ENCODE measurements at regions not wholly inside any gene's neighbourhood (a gene's known extent, or its start where the extent isn't known, plus 50 kb on each side); places are given as distances from the start of the nearest gene placed in this dataset.

DNA sequence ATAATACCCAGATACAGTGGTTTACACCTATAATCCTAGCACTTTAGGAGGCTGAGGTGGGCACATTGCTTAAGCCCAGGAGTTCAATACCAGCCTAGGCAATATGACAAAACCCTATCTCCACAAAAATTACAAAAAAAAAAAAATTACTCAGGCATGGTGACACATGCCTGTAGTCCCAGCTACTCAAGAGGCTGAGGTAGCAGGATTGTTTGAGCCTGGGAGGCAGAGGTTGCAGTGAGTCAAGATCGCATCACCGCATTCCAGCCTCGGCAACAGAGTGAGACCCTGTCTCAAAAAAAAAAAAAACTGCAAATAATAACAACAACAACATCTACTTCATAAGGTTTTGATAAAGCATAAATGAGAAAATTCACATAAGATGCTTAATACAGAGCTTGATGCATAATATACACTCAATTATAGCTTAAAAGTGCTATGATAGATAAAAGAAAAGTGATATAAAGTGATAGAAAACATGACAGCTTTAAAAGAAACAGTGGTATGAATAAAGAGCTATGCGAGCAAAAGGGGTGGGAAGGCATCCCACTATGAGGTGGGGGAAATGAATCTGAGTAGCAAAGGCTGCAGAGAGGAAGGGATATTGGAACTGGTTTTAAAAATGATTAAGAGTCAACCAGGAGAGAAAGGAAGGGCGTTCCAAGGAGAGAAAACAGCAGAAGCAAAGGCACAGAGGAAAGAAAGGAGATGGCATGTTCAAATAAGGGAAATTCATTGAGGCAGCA, 197.6 kb downstream of the KIF18A start:
- no peaks in the 10 kb centered on the region for H3K27me3 ChIP-seq (ENCODE audit: control insufficient read depth, insufficient read depth, low read length)
- H3K4me3 ChIP-seq (ENCODE audit: low read depth in 2 of 2, low read length in 2 of 2): no peak overlapping the region
- TF ChIP-seq SIN3A (IDR thresholded peaks at IDR 0.05; ENCODE audit: borderline replicate concordance, insufficient read depth, low read depth, low read length) (no peak), POLR2AphosphoS5 (IDR thresholded peaks at IDR 0.05; ENCODE audit: low read depth, low read length) (no peak), TCF7L2 (IDR thresholded peaks at IDR 0.05; ENCODE audit: low read depth, low read length) (no peak)
- TF ChIP-seq, protein P1, sequence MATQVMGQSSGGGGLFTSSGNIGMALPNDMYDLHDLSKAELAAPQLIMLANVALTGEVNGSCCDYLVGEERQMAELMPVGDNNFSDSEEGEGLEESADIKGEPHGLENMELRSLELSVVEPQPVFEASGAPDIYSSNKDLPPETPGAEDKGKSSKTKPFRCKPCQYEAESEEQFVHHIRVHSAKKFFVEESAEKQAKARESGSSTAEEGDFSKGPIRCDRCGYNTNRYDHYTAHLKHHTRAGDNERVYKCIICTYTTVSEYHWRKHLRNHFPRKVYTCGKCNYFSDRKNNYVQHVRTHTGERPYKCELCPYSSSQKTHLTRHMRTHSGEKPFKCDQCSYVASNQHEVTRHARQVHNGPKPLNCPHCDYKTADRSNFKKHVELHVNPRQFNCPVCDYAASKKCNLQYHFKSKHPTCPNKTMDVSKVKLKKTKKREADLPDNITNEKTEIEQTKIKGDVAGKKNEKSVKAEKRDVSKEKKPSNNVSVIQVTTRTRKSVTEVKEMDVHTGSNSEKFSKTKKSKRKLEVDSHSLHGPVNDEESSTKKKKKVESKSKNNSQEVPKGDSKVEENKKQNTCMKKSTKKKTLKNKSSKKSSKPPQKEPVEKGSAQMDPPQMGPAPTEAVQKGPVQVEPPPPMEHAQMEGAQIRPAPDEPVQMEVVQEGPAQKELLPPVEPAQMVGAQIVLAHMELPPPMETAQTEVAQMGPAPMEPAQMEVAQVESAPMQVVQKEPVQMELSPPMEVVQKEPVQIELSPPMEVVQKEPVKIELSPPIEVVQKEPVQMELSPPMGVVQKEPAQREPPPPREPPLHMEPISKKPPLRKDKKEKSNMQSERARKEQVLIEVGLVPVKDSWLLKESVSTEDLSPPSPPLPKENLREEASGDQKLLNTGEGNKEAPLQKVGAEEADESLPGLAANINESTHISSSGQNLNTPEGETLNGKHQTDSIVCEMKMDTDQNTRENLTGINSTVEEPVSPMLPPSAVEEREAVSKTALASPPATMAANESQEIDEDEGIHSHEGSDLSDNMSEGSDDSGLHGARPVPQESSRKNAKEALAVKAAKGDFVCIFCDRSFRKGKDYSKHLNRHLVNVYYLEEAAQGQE (IDR thresholded peaks at IDR 0.05; ENCODE audit: insufficient read depth in 1 of 2, low read depth in 2 of 2, low read length in 1 of 2): no peak
- TF ChIP-seq, protein P2, sequence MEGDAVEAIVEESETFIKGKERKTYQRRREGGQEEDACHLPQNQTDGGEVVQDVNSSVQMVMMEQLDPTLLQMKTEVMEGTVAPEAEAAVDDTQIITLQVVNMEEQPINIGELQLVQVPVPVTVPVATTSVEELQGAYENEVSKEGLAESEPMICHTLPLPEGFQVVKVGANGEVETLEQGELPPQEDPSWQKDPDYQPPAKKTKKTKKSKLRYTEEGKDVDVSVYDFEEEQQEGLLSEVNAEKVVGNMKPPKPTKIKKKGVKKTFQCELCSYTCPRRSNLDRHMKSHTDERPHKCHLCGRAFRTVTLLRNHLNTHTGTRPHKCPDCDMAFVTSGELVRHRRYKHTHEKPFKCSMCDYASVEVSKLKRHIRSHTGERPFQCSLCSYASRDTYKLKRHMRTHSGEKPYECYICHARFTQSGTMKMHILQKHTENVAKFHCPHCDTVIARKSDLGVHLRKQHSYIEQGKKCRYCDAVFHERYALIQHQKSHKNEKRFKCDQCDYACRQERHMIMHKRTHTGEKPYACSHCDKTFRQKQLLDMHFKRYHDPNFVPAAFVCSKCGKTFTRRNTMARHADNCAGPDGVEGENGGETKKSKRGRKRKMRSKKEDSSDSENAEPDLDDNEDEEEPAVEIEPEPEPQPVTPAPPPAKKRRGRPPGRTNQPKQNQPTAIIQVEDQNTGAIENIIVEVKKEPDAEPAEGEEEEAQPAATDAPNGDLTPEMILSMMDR (IDR thresholded peaks at IDR 0.05): no peak
- no peak for ATAC-seq
- intact Hi-C loops (cut with micrococcal nuclease; ENCODE audit: unreplicated experiment) (no loop called here), in situ Hi-C loops (cut with HindIII; ENCODE audit: low pct_unique_long_range_greater_than_20kb, low sequenced_read_pairs) (no loop called here)
- H3K36me3 ChIP-seq (ENCODE audit: control insufficient read depth, insufficient read depth, low read length): no peaks in the 10 kb centered on the region
- H3K27ac ChIP-seq (ENCODE audit: low read length): no peak overlapping the region
- DNase-seq (ENCODE audit: low read depth, low spot score): no peak
- H3K4me1 ChIP-seq (ENCODE audit: control insufficient read depth, insufficient read depth, low read length): no peaks in the 10 kb centered on the region
- POLR2A ChIA-PET: no interaction called here
- no TSS peak for BruUV-seq (replicated peaks)
- CTCF ChIA-PET: no interaction called here
- no peaks in the 10 kb centered on the region for H3K9me3 ChIP-seq (ENCODE audit: control insufficient read depth, insufficient read depth, low read depth, low read length)

DNA sequence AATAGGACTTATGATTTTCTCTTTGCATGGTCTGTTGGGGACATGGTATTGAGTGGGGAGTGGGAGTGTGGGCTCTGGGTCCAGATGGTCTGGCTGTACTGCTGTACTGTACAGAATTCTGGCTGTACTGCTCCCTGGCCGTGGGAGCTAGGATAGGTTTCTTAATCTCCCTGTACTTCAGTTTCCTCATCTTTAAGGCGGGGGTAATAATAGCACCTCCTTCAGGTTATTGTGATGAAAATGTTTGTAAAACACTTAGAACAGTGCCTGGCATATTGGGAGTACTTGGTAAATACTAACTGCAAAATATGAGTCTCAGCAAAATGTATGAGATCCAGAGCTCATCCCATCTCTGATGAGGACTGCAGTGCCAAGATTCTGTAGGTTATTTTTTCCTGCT, 198.6 kb downstream of the KIF18A start:
- Histone ChIP-seq H3K36me3 (ENCODE audit: control insufficient read depth, insufficient read depth, low read length) (no peaks in the 10 kb centered on the region), H3K27me3 (ENCODE audit: control insufficient read depth, insufficient read depth, low read length) (no peaks in the 10 kb centered on the region), H3K4me1 (ENCODE audit: control insufficient read depth, insufficient read depth, low read length) (no peaks in the 10 kb centered on the region), H3K4me3 (ENCODE audit: low read depth in 2 of 2, low read length in 2 of 2) (no peak overlapping the region), H3K27ac (ENCODE audit: low read length) (no peak overlapping the region), H3K9me3 (ENCODE audit: control insufficient read depth, insufficient read depth, low read depth, low read length) (no peaks in the 10 kb centered on the region)
- no TSS peak for BruUV-seq (replicated peaks)
- ATAC-seq: no peak
- intact Hi-C loops (cut with micrococcal nuclease; ENCODE audit: unreplicated experiment): no loop called here
- CTCF ChIA-PET: no interaction called here
- TF ChIP-seq, protein P1 (IDR thresholded peaks at IDR 0.05; ENCODE audit: insufficient read depth in 1 of 2, low read depth in 2 of 2, low read length in 1 of 2): no peak
- TF ChIP-seq POLR2AphosphoS5 (IDR thresholded peaks at IDR 0.05; ENCODE audit: low read depth, low read length) (no peak), SIN3A (IDR thresholded peaks at IDR 0.05; ENCODE audit: borderline replicate concordance, insufficient read depth, low read depth, low read length) (no peak), TCF7L2 (IDR thresholded peaks at IDR 0.05; ENCODE audit: low read depth, low read length) (no peak)
- TF ChIP-seq, protein P2 (IDR thresholded peaks at IDR 0.05): no peak; the same call in 1 of the 2 replicates
- POLR2A ChIA-PET: no interaction called here
- DNase-seq (ENCODE audit: low read depth, low spot score): no peak
- in situ Hi-C loops (cut with HindIII; ENCODE audit: low pct_unique_long_range_greater_than_20kb, low sequenced_read_pairs): no loop called here
